Chondrocyte (in vitro differentiated cells): ENCODE measurements at regions not wholly inside any gene's neighbourhood (a gene's known extent, or its start where the extent isn't known, plus 50 kb on each side); places are given as distances from the start of the nearest gene placed in this dataset.

Source experiments
- DNase-seq: peaks from one replicate; pipeline ENCODE4 v3.0.0; 2021; ENCODE audit warnings: mixed read lengths, low spot score
- H3K27ac Mint-ChIP-seq: one replicate; pipeline ENCODE4 v1.8.0; 2021; ENCODE audit warnings: mild to moderate bottlenecking, moderate library complexity, mixed read lengths; ENCODE audit not compliant: unreplicated experiment
- H3K27me3 Mint-ChIP-seq: 2 replicates; pipeline ENCODE4 v1.8.0; 2021; ENCODE audit warnings: low read depth, mixed read lengths
- H3K36me3 Mint-ChIP-seq: 2 replicates; pipeline ENCODE4 v1.8.0; 2021; ENCODE audit warnings: low read depth, mixed read lengths
- H3K4me1 Mint-ChIP-seq: 2 replicates; pipeline ENCODE4 v1.8.0; 2021; ENCODE audit warnings: low read depth, mild to moderate bottlenecking, mixed read lengths
- H3K4me3 Mint-ChIP-seq: one replicate; pipeline ENCODE4 v1.8.0; 2021; ENCODE audit warnings: mild to moderate bottlenecking, moderate library complexity, mixed read lengths; ENCODE audit not compliant: unreplicated experiment
- H3K9me3 Mint-ChIP-seq: 2 replicates; pipeline ENCODE4 v1.8.0; 2021; ENCODE audit warnings: low read depth, mixed read lengths
- CTCF ChIP-seq: fragments of 200-600 bp; sonication (generic); IDR thresholded peaks from 2 replicates; pipeline ENCODE4 v1.5.0; 2021; ENCODE audit warnings: antibody characterized with exemption, mild to moderate bottlenecking, moderate library complexity

GRCh38 chr10:6312636-6313035 is 109.9 kb downstream of the PFKFB3 start:
- DNase-seq = no peak
- no peaks in the 10 kb centered on the region for H3K27me3 Mint-ChIP-seq
- no peak overlapping the region for H3K4me3 Mint-ChIP-seq
- no peak overlapping the region for H3K27ac Mint-ChIP-seq
- H3K36me3 Mint-ChIP-seq = peaks cover 2% of the 10 kb centered on the region
- peaks cover 17% of the 10 kb centered on the region for H3K4me1 Mint-ChIP-seq
- H3K9me3 Mint-ChIP-seq = peaks cover 3% of the 10 kb centered on the region
- no peak for TF ChIP-seq CTCF

GRCh38 chr10:6313111-6313895 is 110.6 kb downstream of the PFKFB3 start:
- TF ChIP-seq CTCF = no peak
- DNase-seq = no peak
- no peak overlapping the region for H3K4me3 Mint-ChIP-seq
- no peak overlapping the region for H3K27ac Mint-ChIP-seq
- H3K36me3 Mint-ChIP-seq = peaks cover 2% of the 10 kb centered on the region
- peaks cover 3% of the 10 kb centered on the region for H3K9me3 Mint-ChIP-seq
- H3K27me3 Mint-ChIP-seq = no peaks in the 10 kb centered on the region
- H3K4me1 Mint-ChIP-seq = peaks cover 17% of the 10 kb centered on the region

- H3K4me1 Mint-ChIP-seq = peaks cover 15% of the 10 kb centered on the region
- H3K27ac Mint-ChIP-seq = no peak overlapping the region
- TF ChIP-seq CTCF = no peak
- H3K4me3 Mint-ChIP-seq = no peak overlapping the region
- H3K36me3 Mint-ChIP-seq = no peaks in the 10 kb centered on the region
- H3K27me3 Mint-ChIP-seq = no peaks in the 10 kb centered on the region
- no peak for DNase-seq
- no peaks in the 10 kb centered on the region for H3K9me3 Mint-ChIP-seq
Measured at GRCh38 chr10:6314620-6315205, 112.0 kb downstream of the PFKFB3 start.

- Mint-ChIP-seq H3K27me3 (no peaks in the 10 kb centered on the region), H3K4me1 (peaks cover 8% of the 10 kb centered on the region), H3K4me3 (no peak overlapping the region), H3K36me3 (no peaks in the 10 kb centered on the region), H3K27ac (no peak overlapping the region), H3K9me3 (no peaks in the 10 kb centered on the region)
- TF ChIP-seq CTCF = no peak
- DNase-seq = no peak
Measured at GRCh38 chr10:6319119-6319518, 116.4 kb downstream of the PFKFB3 start.

- H3K4me1 Mint-ChIP-seq = peaks cover 3% of the 10 kb centered on the region
- no peak for DNase-seq
- H3K27ac Mint-ChIP-seq = no peak overlapping the region
- no peak for TF ChIP-seq CTCF
- no peaks in the 10 kb centered on the region for H3K9me3 Mint-ChIP-seq
- no peak overlapping the region for H3K4me3 Mint-ChIP-seq
- no peaks in the 10 kb centered on the region for H3K27me3 Mint-ChIP-seq
- no peaks in the 10 kb centered on the region for H3K36me3 Mint-ChIP-seq
Measured at GRCh38 chr10:6320320-6321010, 117.7 kb downstream of the PFKFB3 start.
